K562 (cell line): ENCODE measurements at regions not wholly inside any gene's neighbourhood (a gene's known extent, or its start where the extent isn't known, plus 50 kb on each side); places are given as distances from the start of the nearest gene placed in this dataset.

Experiments used
- CSDE1 ChIP-seq, 2 experiments: fragments of 450-650 bp; IDR thresholded peaks; 2 replicates each; pipeline ENCODE4 v1.6.1; 2016; ENCODE audit warnings: mild to moderate bottlenecking in 1 of 2
- POLR2G ChIP-seq: fragments of 200-400 bp; formaldehyde crosslinking; IDR thresholded peaks from 2 replicates; pipeline ENCODE4 v1.6.1; 2017; ENCODE audit warnings: low read depth, mild to moderate bottlenecking, antibody characterized with exemption, low read length, moderate library complexity
- ZNF707 ChIP-seq: fragments of 250-450 bp; sonication (Bioruptor Pico); conservative IDR thresholded peaks from 2 replicates; pipeline ENCODE4 v1.8.0; 2022; ENCODE audit warnings: inconsistent platforms, mild to moderate bottlenecking, moderate library complexity
- TF ChIP-seq, protein P1 (sequence below), 3 experiments: IDR thresholded peaks in 2 of 3; conservative IDR thresholded peaks in 1 of 3; 2 replicates each; pipeline ENCODE4 v1.5.1; 2011 to 2012; ENCODE audit warnings: low read length in 3 of 3, mild to moderate bottlenecking in 3 of 3, control low read depth in 2 of 3, improper control_type of control experiment in 1 of 3, inconsistent platforms in 1 of 3, low read depth in 1 of 3, mixed read lengths in 1 of 3, moderate library complexity in 1 of 3; ENCODE audit not compliant: insufficient read depth in 2 of 3
- TF ChIP-seq, protein P2 (sequence below): fragments of 250-450 bp; sonication (Bioruptor Pico); IDR thresholded peaks from 2 replicates; pipeline ENCODE4 v1.9.0; 2021; ENCODE audit warnings: mild to moderate bottlenecking, inconsistent platforms
- TF ChIP-seq, protein P3 (sequence below): fragments of 250-450 bp; sonication (Bioruptor Pico); IDR thresholded peaks from 2 replicates; pipeline ENCODE4 v1.8.0; 2022; ENCODE audit warnings: moderate library complexity, mild to moderate bottlenecking, inconsistent platforms

DNA sequence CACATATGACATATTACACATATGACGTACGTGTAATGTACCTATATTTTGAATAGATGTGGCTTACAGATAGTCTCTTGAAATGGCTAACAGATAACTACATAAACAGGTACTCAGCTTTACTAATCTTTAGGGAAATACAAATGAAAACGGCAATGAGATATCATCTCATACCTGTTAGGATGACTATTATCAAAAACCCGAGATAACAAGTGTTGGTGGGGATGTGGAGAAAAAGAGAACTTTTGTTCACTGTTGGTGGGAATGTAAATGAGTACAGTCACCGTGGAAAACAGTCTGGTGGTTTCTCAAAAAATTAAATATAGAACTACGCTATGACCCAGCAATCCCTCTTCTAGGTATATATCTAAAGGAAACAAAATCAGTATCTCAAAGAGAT, 247.6 kb downstream of the ETS1 start:
- TF ChIP-seq POLR2G (no peak), ZNF707 (CRISPR knock-in tag) (no peak), CSDE1 (IDR thresholded peaks at IDR 0.05) (no peak)
- TF ChIP-seq, protein P1, sequence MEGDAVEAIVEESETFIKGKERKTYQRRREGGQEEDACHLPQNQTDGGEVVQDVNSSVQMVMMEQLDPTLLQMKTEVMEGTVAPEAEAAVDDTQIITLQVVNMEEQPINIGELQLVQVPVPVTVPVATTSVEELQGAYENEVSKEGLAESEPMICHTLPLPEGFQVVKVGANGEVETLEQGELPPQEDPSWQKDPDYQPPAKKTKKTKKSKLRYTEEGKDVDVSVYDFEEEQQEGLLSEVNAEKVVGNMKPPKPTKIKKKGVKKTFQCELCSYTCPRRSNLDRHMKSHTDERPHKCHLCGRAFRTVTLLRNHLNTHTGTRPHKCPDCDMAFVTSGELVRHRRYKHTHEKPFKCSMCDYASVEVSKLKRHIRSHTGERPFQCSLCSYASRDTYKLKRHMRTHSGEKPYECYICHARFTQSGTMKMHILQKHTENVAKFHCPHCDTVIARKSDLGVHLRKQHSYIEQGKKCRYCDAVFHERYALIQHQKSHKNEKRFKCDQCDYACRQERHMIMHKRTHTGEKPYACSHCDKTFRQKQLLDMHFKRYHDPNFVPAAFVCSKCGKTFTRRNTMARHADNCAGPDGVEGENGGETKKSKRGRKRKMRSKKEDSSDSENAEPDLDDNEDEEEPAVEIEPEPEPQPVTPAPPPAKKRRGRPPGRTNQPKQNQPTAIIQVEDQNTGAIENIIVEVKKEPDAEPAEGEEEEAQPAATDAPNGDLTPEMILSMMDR (IDR thresholded peaks at IDR 0.05 in 2 of 3, conservative IDR thresholded peaks at IDR 0.05 in 1 of 3; ENCODE audit: insufficient read depth in 2 of 3, low read depth in 1 of 3, low read length in 3 of 3) = no peak
- TF ChIP-seq, protein P2, sequence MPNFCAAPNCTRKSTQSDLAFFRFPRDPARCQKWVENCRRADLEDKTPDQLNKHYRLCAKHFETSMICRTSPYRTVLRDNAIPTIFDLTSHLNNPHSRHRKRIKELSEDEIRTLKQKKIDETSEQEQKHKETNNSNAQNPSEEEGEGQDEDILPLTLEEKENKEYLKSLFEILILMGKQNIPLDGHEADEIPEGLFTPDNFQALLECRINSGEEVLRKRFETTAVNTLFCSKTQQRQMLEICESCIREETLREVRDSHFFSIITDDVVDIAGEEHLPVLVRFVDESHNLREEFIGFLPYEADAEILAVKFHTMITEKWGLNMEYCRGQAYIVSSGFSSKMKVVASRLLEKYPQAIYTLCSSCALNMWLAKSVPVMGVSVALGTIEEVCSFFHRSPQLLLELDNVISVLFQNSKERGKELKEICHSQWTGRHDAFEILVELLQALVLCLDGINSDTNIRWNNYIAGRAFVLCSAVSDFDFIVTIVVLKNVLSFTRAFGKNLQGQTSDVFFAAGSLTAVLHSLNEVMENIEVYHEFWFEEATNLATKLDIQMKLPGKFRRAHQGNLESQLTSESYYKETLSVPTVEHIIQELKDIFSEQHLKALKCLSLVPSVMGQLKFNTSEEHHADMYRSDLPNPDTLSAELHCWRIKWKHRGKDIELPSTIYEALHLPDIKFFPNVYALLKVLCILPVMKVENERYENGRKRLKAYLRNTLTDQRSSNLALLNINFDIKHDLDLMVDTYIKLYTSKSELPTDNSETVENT (CRISPR knock-in tag) = no peak
- TF ChIP-seq, protein P3, sequence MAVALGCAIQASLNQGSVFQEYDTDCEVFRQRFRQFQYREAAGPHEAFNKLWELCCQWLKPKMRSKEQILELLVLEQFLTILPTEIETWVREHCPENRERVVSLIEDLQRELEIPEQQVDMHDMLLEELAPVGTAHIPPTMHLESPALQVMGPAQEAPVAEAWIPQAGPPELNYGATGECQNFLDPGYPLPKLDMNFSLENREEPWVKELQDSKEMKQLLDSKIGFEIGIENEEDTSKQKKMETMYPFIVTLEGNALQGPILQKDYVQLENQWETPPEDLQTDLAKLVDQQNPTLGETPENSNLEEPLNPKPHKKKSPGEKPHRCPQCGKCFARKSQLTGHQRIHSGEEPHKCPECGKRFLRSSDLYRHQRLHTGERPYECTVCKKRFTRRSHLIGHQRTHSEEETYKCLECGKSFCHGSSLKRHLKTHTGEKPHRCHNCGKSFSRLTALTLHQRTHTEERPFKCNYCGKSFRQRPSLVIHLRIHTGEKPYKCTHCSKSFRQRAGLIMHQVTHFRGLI (CRISPR knock-in tag) = no peak
